ENCODE measurements at regions not wholly inside any gene's neighbourhood (a gene's known extent, or its start where the extent isn't known, plus 50 kb on each side); places are given as distances from the start of the nearest gene placed in this dataset.

DNA sequence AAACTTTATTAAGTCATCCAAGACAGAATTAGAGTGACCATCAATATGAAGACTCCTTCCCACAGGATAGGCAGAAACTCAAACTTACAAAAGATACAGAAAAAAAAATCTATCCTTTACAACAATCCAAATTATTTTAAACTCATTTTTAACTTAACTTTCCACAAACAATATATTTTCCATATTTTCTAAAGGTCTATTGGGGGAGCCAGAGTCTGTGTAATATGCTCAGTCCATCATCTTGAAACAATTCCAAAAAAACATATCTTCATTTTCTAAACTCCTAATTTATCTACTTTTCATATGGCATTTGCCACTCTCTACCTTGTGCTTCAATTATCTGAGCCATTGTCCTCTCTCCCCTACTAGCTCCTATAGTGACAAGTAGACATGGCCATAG lies 378.1 kb downstream of the PDGFC start:
- TF ChIP-seq, protein P1, sequence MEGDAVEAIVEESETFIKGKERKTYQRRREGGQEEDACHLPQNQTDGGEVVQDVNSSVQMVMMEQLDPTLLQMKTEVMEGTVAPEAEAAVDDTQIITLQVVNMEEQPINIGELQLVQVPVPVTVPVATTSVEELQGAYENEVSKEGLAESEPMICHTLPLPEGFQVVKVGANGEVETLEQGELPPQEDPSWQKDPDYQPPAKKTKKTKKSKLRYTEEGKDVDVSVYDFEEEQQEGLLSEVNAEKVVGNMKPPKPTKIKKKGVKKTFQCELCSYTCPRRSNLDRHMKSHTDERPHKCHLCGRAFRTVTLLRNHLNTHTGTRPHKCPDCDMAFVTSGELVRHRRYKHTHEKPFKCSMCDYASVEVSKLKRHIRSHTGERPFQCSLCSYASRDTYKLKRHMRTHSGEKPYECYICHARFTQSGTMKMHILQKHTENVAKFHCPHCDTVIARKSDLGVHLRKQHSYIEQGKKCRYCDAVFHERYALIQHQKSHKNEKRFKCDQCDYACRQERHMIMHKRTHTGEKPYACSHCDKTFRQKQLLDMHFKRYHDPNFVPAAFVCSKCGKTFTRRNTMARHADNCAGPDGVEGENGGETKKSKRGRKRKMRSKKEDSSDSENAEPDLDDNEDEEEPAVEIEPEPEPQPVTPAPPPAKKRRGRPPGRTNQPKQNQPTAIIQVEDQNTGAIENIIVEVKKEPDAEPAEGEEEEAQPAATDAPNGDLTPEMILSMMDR (IDR thresholded peaks at IDR 0.05; ENCODE audit: insufficient read depth, low read length, poor library complexity, severe bottlenecking): no peak
- TF ChIP-seq EZH2phosphoT487 (conservative IDR thresholded peaks at IDR 0.05; ENCODE audit: low read length): no peak
